Fibroblast of lung (primary cell): ENCODE measurements at regions not wholly inside any gene's neighbourhood (a gene's known extent, or its start where the extent isn't known, plus 50 kb on each side); places are given as distances from the start of the nearest gene placed in this dataset.

ENCODE experiments used
- DNase-seq, 2 donors: peaks; one replicate each; pipeline versions ENCODE4 v3.0.0 to v3.0.0-alpha.2; 2010; ENCODE audit warnings: low read depth in 2 of 2
- H2AFZ ChIP-seq: 2 replicates; pipeline ENCODE4 v1.5.1; 2012; ENCODE audit warnings: low read length, control low read depth, inconsistent platforms
- H3K27ac ChIP-seq: 2 replicates; pipeline ENCODE4 v1.5.1; 2011; ENCODE audit warnings: low read length, control low read depth; ENCODE audit not compliant: insufficient read depth
- H3K27me3 ChIP-seq: 2 replicates; pipeline ENCODE4 v1.5.1; 2011; ENCODE audit warnings: mild to moderate bottlenecking, low read length; ENCODE audit not compliant: control insufficient read depth, insufficient read depth
- H3K36me3 ChIP-seq: 2 replicates; pipeline ENCODE4 v1.5.1; 2011; ENCODE audit warnings: low read length; ENCODE audit not compliant: control insufficient read depth, insufficient read depth
- H3K4me1 ChIP-seq: 2 replicates; pipeline ENCODE4 v1.5.1; 2011; ENCODE audit warnings: low read length; ENCODE audit not compliant: control insufficient read depth, insufficient read depth; ENCODE audit errors: extremely low read depth
- H3K4me2 ChIP-seq: 2 replicates; pipeline ENCODE4 v1.5.1; 2011; ENCODE audit warnings: low read length, control low read depth; ENCODE audit not compliant: insufficient read depth; ENCODE audit errors: extremely low read depth
- H3K4me3 ChIP-seq, 4 experiments: fragments of 200-600 bp in 1 of 4; sonication (generic) in 1 of 4; replicated peaks in 1 of 4; 2 replicates each; pipeline ENCODE4 v1.5.1; 2011 to 2016; ENCODE audit warnings: low read length in 4 of 4, low read depth in 3 of 4, mild to moderate bottlenecking in 3 of 4, control low read depth in 2 of 4, inconsistent platforms in 1 of 4, mixed read lengths in 1 of 4; ENCODE audit not compliant: insufficient read depth in 1 of 4; ENCODE audit errors: control extremely low read depth in 1 of 4
- H3K79me2 ChIP-seq: 2 replicates; pipeline ENCODE4 v1.5.1; 2012; ENCODE audit warnings: mild to moderate bottlenecking, low read length, inconsistent platforms; ENCODE audit not compliant: control insufficient read depth, insufficient read depth
- H3K9ac ChIP-seq: 2 replicates; pipeline ENCODE4 v1.5.1; 2011; ENCODE audit warnings: mild to moderate bottlenecking, low read length, control low read depth; ENCODE audit not compliant: insufficient read depth
- H3K9me3 ChIP-seq: 2 replicates; pipeline ENCODE4 v1.5.1; 2012; ENCODE audit warnings: low read depth, low read length; ENCODE audit not compliant: control insufficient read depth, insufficient read depth
- H4K20me1 ChIP-seq: 2 replicates; pipeline ENCODE4 v1.5.1; 2011; ENCODE audit warnings: low read length; ENCODE audit not compliant: control insufficient read depth, insufficient read depth; ENCODE audit errors: extremely low read depth
- EZH2 ChIP-seq: IDR thresholded peaks from 2 replicates; pipeline ENCODE4 v1.5.1; 2012; ENCODE audit warnings: low read length, control low read depth, mild to moderate bottlenecking; ENCODE audit errors: missing control alignments
- TF ChIP-seq, protein P1 (sequence below), 2 donors: IDR thresholded peaks in 1 of 2; conservative IDR thresholded peaks in 1 of 2; 1 replicate in 1 of 2; 2 replicates in 1 of 2; pipeline ENCODE4 v1.5.1; 2011 to 2012; ENCODE audit warnings: low read length in 2 of 2, control low read depth in 1 of 2, inconsistent platforms in 1 of 2, low read depth in 1 of 2, mild to moderate bottlenecking in 1 of 2

- no peak overlapping the region for H3K4me2 ChIP-seq
- H3K4me1 ChIP-seq = no peaks in the 10 kb centered on the region
- H3K9ac ChIP-seq = no peak overlapping the region
- no peaks in the 10 kb centered on the region for H3K79me2 ChIP-seq
- H3K4me3 ChIP-seq = no peak overlapping the region
- DNase-seq = no peak
- H4K20me1 ChIP-seq = no peaks in the 10 kb centered on the region
- H3K27me3 ChIP-seq = no peaks in the 10 kb centered on the region
- H3K9me3 ChIP-seq = no peaks in the 10 kb centered on the region
- TF ChIP-seq EZH2 = no peak
- TF ChIP-seq, protein P1, sequence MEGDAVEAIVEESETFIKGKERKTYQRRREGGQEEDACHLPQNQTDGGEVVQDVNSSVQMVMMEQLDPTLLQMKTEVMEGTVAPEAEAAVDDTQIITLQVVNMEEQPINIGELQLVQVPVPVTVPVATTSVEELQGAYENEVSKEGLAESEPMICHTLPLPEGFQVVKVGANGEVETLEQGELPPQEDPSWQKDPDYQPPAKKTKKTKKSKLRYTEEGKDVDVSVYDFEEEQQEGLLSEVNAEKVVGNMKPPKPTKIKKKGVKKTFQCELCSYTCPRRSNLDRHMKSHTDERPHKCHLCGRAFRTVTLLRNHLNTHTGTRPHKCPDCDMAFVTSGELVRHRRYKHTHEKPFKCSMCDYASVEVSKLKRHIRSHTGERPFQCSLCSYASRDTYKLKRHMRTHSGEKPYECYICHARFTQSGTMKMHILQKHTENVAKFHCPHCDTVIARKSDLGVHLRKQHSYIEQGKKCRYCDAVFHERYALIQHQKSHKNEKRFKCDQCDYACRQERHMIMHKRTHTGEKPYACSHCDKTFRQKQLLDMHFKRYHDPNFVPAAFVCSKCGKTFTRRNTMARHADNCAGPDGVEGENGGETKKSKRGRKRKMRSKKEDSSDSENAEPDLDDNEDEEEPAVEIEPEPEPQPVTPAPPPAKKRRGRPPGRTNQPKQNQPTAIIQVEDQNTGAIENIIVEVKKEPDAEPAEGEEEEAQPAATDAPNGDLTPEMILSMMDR (conservative IDR thresholded peaks at IDR 0.05 in 1 of 2, IDR thresholded peaks at IDR 0.05 in 1 of 2; ENCODE audit: low read depth in 1 of 2, low read length in 2 of 2) = no peak
- H3K27ac ChIP-seq = no peak overlapping the region
- no peaks in the 10 kb centered on the region for H3K36me3 ChIP-seq
- no peak overlapping the region for H2AFZ ChIP-seq
These were observed 969.2 kb upstream of the PRKX start for GRCh38 chrX:4682636-4683035.

- H3K9ac ChIP-seq = no peak overlapping the region
- H2AFZ ChIP-seq = no peak overlapping the region
- TF ChIP-seq, protein P1 (conservative IDR thresholded peaks at IDR 0.05 in 1 of 2, IDR thresholded peaks at IDR 0.05 in 1 of 2; ENCODE audit: low read depth in 1 of 2, low read length in 2 of 2) = no peak
- no peak for TF ChIP-seq EZH2
- no peaks in the 10 kb centered on the region for H3K36me3 ChIP-seq
- H3K27ac ChIP-seq = no peak overlapping the region
- no peaks in the 10 kb centered on the region for H3K27me3 ChIP-seq
- H3K9me3 ChIP-seq = no peaks in the 10 kb centered on the region
- no peak for DNase-seq
- H3K4me2 ChIP-seq = no peak overlapping the region
- H3K4me3 ChIP-seq = no peak overlapping the region
- no peaks in the 10 kb centered on the region for H3K79me2 ChIP-seq
- no peaks in the 10 kb centered on the region for H4K20me1 ChIP-seq
- no peaks in the 10 kb centered on the region for H3K4me1 ChIP-seq
These were observed 962.3 kb upstream of the PRKX start for GRCh38 chrX:4675686-4676300.

DNA sequence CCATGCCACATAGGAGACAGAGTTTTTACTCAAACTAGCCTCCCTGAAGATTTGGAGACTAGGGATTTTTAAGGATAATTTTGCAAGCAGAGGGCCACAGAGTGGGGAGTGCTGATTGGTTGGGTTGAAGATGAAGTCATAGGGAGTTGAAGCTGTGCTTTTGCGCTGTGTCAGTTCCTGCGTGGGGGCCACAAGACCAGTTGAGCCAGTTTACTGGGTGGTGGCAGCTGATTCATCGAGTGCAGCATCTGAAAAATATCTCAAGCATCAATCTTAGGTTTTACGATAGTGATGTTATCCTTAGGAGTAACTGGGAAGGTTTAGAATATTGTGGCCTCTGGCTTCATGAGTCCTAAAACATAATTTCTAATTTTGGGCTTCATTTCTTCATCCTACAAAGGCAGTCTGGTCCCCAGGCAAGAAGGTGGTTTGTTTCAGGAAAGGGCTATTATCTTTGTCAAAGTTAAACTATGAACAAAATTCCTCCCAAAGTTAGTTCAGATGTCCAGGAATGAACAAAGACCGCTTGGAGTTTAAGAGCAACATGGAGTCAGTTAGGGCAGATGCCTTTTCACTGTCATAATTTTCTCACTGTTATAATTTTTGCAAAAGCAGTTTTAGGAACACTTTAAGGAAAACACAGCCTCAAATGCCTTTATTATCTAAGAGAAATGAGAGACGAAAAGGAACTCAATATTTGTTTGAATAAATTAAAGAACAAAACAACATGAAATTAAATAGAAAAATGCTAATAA lies 960.8 kb upstream of the PRKX start:
- Histone ChIP-seq H3K36me3 (no peaks in the 10 kb centered on the region), H3K27me3 (no peaks in the 10 kb centered on the region), H4K20me1 (no peaks in the 10 kb centered on the region), H3K27ac (no peak overlapping the region), H2AFZ (no peak overlapping the region), H3K9me3 (no peaks in the 10 kb centered on the region), H3K4me3 (no peak overlapping the region), H3K9ac (no peak overlapping the region), H3K4me2 (no peak overlapping the region), H3K4me1 (no peaks in the 10 kb centered on the region), H3K79me2 (no peaks in the 10 kb centered on the region)
- TF ChIP-seq, protein P1 (conservative IDR thresholded peaks at IDR 0.05 in 1 of 2, IDR thresholded peaks at IDR 0.05 in 1 of 2; ENCODE audit: low read depth in 1 of 2, low read length in 2 of 2) = no peak
- no peak for TF ChIP-seq EZH2
- DNase-seq = no peak
